WTC11 (cell line): ENCODE measurements at regions not wholly inside any gene's neighbourhood (a gene's known extent, or its start where the extent isn't known, plus 50 kb on each side); places are given as distances from the start of the nearest gene placed in this dataset.

ENCODE experiments used
- ATAC-seq: fragments of 200-7000 bp; cut with Tn5 transposase; 2 replicates; pipeline ENCODE4 v1.10.0; 2021; ENCODE audit warnings: mild to moderate bottlenecking, moderate library complexity
- CTCF ChIA-PET: fragments of 300-600 bp; sonication (Branson Sonifier 250); formaldehyde crosslinking; loops from one replicate; lab custom pipeline; 2021; ENCODE audit warnings: antibody characterized with exemption; lab: Charles Lee
- POLR2A ChIA-PET: fragments of 350-600 bp; sonication (Branson Sonifier 250); formaldehyde crosslinking; loops from one replicate; lab custom pipeline; 2021; ENCODE audit warnings: antibody characterized with exemption; lab: Charles Lee
- DNase-seq: peaks from one replicate; pipeline ENCODE4 v3.0.0; 2021; ENCODE audit warnings: low spot score
- H3K27ac Mint-ChIP-seq: 2 replicates; pipeline ENCODE4 v1.8.0; 2021; ENCODE audit warnings: mixed read lengths
- H3K27me3 Mint-ChIP-seq: 2 replicates; pipeline ENCODE4 v1.8.0; 2021; ENCODE audit warnings: low read depth, mild to moderate bottlenecking, moderate library complexity, mixed read lengths
- H3K36me3 Mint-ChIP-seq: 2 replicates; pipeline ENCODE4 v1.8.0; 2021; ENCODE audit warnings: mixed read lengths
- H3K4me1 Mint-ChIP-seq: 2 replicates; pipeline ENCODE4 v1.8.0; 2022; ENCODE audit warnings: mixed read lengths
- H3K4me3 Mint-ChIP-seq: 2 replicates; pipeline ENCODE4 v1.8.0; 2021; ENCODE audit warnings: mild to moderate bottlenecking, moderate library complexity, mixed read lengths
- H3K9me3 Mint-ChIP-seq: 2 replicates; pipeline ENCODE4 v1.8.0; 2021; ENCODE audit warnings: mixed read lengths
- ARID4B ChIP-seq: sonication (generic); formaldehyde crosslinking; IDR thresholded peaks from 2 replicates; pipeline ENCODE4 v1.8.0; 2023; ENCODE audit warnings: missing genetic modification reagents, mild to moderate bottlenecking, borderline replicate concordance
- ATF2 ChIP-seq: sonication (generic); formaldehyde crosslinking; IDR thresholded peaks from 2 replicates; pipeline ENCODE4 v1.8.1; 2022; ENCODE audit warnings: low read depth, missing genetic modification reagents, borderline replicate concordance
- CBFB ChIP-seq: sonication (generic); formaldehyde crosslinking; IDR thresholded peaks from 2 replicates; pipeline ENCODE4 v1.8.1; 2022; ENCODE audit warnings: mild to moderate bottlenecking, low read depth, missing genetic modification reagents
- CREM ChIP-seq: sonication (generic); formaldehyde crosslinking; IDR thresholded peaks from 2 replicates; pipeline ENCODE4 v1.8.1; 2022; ENCODE audit warnings: mild to moderate bottlenecking, missing genetic modification reagents, moderate library complexity
- GTF2I ChIP-seq: fragments of 250-450 bp; sonication (Bioruptor Pico); conservative IDR thresholded peaks from 2 replicates; pipeline ENCODE4 v1.4.0; 2021; ENCODE audit warnings: mild to moderate bottlenecking
- HMGA2 ChIP-seq: fragments of 250-450 bp; sonication (Bioruptor Pico); IDR thresholded peaks from 2 replicates; pipeline ENCODE4 v1.4.0; 2021; ENCODE audit warnings: mild to moderate bottlenecking, moderate library complexity
- JUN ChIP-seq: sonication (generic); formaldehyde crosslinking; IDR thresholded peaks from 2 replicates; pipeline ENCODE4 v1.8.0; 2023; ENCODE audit warnings: mild to moderate bottlenecking, missing genetic modification reagents
- PRDM15 ChIP-seq: sonication (generic); formaldehyde crosslinking; IDR thresholded peaks from 2 replicates; pipeline ENCODE4 v1.8.0; 2022; ENCODE audit warnings: missing genetic modification reagents
- TCF7 ChIP-seq: sonication (generic); formaldehyde crosslinking; IDR thresholded peaks from 2 replicates; pipeline ENCODE4 v1.8.0; 2022; ENCODE audit warnings: mild to moderate bottlenecking, low read depth, missing genetic modification reagents, moderate library complexity
- TEAD4 ChIP-seq: sonication (generic); formaldehyde crosslinking; IDR thresholded peaks from 2 replicates; pipeline ENCODE4 v1.8.0; 2022; ENCODE audit warnings: mild to moderate bottlenecking, missing genetic modification reagents
- ZMAT4 ChIP-seq: fragments of 250-450 bp; sonication (Bioruptor Pico); IDR thresholded peaks from 2 replicates; pipeline ENCODE4 v1.9.0; 2021; ENCODE audit warnings: mild to moderate bottlenecking
- ZNF281 ChIP-seq: sonication (generic); formaldehyde crosslinking; IDR thresholded peaks from 2 replicates; pipeline ENCODE4 v1.8.0; 2023; ENCODE audit warnings: mild to moderate bottlenecking, missing genetic modification reagents
- ZNF317 ChIP-seq: sonication (generic); formaldehyde crosslinking; IDR thresholded peaks from 2 replicates; pipeline ENCODE4 v1.8.1; 2023; ENCODE audit warnings: low read depth, mild to moderate bottlenecking, moderate library complexity, missing genetic modification reagents, borderline replicate concordance

- no peaks in the 10 kb centered on the region for H3K27me3 Mint-ChIP-seq
- H3K36me3 Mint-ChIP-seq, result no peaks in the 10 kb centered on the region
- no peaks in the 10 kb centered on the region for H3K9me3 Mint-ChIP-seq
- H3K4me3 Mint-ChIP-seq, result no peak overlapping the region
- DNase-seq (no peak), ATAC-seq (peak; percentile 60)
- peaks cover 17% of the 10 kb centered on the region for H3K4me1 Mint-ChIP-seq
- ChIA-PET CTCF (no interaction called here), POLR2A (no interaction called here)
- TF ChIP-seq ZNF317 (CRISPR knock-in tag) (no peak), ATF2 (CRISPR knock-in tag) (no peak), ZNF281 (CRISPR knock-in tag) (no peak), TEAD4 (CRISPR knock-in tag) (no peak), ARID4B (CRISPR knock-in tag) (no peak), CREM (no peak), GTF2I (CRISPR knock-in tag) (no peak), HMGA2 (no peak), CBFB (no peak), TCF7 (no peak), PRDM15 (CRISPR knock-in tag) (no peak), JUN (CRISPR knock-in tag) (no peak), ZMAT4 (CRISPR knock-in tag) (no peak)
- TF ChIP-seq, all 79 proteins: peak for 0
- no peak overlapping the region for H3K27ac Mint-ChIP-seq
Measured at GRCh38 chr18:45359275-45360009, 255.8 kb upstream of the SLC14A2 start.
